Astrocyte (in vitro differentiated cells and primary cell): ENCODE measurements at regions not wholly inside any gene's neighbourhood (a gene's known extent, or its start where the extent isn't known, plus 50 kb on each side); places are given as distances from the start of the nearest gene placed in this dataset.

Source experiments
- CTCF ChIP-seq: IDR thresholded peaks from 2 replicates; pipeline ENCODE4 v1.5.1; 2011; ENCODE audit warnings: low read depth, mild to moderate bottlenecking, inconsistent platforms, low read length, moderate library complexity; ENCODE audit not compliant: insufficient read depth
- EZH2 ChIP-seq: IDR thresholded peaks from 2 replicates; pipeline ENCODE4 v1.6.1; 2012; ENCODE audit warnings: mild to moderate bottlenecking, low read length, inconsistent platforms; ENCODE audit not compliant: insufficient read depth

DNA sequence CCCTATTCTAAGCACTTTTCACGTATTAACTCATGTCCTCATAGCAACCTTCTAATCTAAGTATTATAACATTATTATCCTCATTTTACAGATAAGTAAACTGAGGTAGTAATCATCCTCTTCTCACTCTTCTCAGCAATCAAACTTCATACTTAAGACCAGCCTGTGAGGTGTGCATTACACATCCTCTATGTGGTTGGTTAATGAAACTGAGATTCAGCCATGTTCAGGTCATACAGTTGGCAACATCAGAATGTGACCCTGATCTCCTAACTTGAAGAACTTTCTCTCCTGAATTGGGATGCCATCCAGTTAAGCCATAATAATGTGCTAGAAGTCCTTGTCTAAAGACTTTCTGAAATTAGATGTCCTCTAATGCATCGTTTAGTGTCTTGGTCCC is 275.1 kb upstream of the ANKRD55 start:
- TF ChIP-seq CTCF (no peak), EZH2 (no peak)
